DOHH2 (cell line): ENCODE measurements at regions not wholly inside any gene's neighbourhood (a gene's known extent, or its start where the extent isn't known, plus 50 kb on each side); places are given as distances from the start of the nearest gene placed in this dataset.

ENCODE experiments used
- CTCF ChIP-seq: fragments of 200-600 bp; sonication (generic); IDR thresholded peaks from one replicate; pipeline ENCODE4 v1.5.1; 2014; ENCODE audit warnings: antibody characterized with exemption, mild to moderate bottlenecking, low read depth, low read length; ENCODE audit not compliant: poor library complexity, severe bottlenecking
- EZH2phosphoT487 ChIP-seq: fragments of 200-600 bp; sonication (generic); IDR thresholded peaks from 2 replicates; pipeline ENCODE4 v1.6.1; 2017; ENCODE audit warnings: borderline replicate concordance, mild to moderate bottlenecking, antibody characterized with exemption, low read length, moderate library complexity, mixed read lengths

GRCh38 chr5:39543335-39543734 lies 118.6 kb upstream of the DAB2 start:
- no peak for TF ChIP-seq CTCF
- no peak for TF ChIP-seq EZH2phosphoT487
